Retinal pigment epithelial cell (primary cell): ENCODE measurements at regions not wholly inside any gene's neighbourhood (a gene's known extent, or its start where the extent isn't known, plus 50 kb on each side); places are given as distances from the start of the nearest gene placed in this dataset.

Experiments used
- DNase-seq: peaks from one replicate; pipeline ENCODE4 v3.0.0-alpha.2; 2010; ENCODE audit warnings: low read depth
- H3K4me3 ChIP-seq: 2 replicates; pipeline ENCODE4 v1.5.1; 2011; ENCODE audit warnings: mild to moderate bottlenecking, low read length, control low read depth, moderate library complexity
- TF ChIP-seq, protein P1 (sequence below): conservative IDR thresholded peaks from 2 replicates; pipeline ENCODE4 v1.5.1; 2011; ENCODE audit warnings: low read depth, low read length, control low read depth, inconsistent platforms

DNA sequence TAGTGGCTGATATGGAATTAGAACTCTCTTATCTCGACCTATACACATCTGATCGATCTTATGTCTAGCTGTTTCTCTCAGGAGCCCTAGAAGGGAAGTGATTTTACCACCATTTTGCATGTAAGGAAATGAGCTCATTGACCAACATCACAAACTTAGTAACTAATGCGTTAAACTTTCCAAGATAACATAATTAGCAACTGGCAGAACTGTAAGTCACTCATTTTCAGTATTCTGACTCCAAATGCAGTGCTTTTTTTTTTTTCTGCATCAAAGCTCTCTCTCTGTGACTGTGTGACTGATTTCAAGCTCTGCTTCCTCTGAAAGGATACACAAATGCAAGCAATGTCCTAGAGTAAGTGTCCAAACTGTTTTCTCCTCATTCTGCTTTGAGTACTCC is 68.1 kb upstream of the FBXL7 start:
- no peak for DNase-seq
- TF ChIP-seq, protein P1, sequence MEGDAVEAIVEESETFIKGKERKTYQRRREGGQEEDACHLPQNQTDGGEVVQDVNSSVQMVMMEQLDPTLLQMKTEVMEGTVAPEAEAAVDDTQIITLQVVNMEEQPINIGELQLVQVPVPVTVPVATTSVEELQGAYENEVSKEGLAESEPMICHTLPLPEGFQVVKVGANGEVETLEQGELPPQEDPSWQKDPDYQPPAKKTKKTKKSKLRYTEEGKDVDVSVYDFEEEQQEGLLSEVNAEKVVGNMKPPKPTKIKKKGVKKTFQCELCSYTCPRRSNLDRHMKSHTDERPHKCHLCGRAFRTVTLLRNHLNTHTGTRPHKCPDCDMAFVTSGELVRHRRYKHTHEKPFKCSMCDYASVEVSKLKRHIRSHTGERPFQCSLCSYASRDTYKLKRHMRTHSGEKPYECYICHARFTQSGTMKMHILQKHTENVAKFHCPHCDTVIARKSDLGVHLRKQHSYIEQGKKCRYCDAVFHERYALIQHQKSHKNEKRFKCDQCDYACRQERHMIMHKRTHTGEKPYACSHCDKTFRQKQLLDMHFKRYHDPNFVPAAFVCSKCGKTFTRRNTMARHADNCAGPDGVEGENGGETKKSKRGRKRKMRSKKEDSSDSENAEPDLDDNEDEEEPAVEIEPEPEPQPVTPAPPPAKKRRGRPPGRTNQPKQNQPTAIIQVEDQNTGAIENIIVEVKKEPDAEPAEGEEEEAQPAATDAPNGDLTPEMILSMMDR = no peak
- H3K4me3 ChIP-seq = no peak overlapping the region

DNA sequence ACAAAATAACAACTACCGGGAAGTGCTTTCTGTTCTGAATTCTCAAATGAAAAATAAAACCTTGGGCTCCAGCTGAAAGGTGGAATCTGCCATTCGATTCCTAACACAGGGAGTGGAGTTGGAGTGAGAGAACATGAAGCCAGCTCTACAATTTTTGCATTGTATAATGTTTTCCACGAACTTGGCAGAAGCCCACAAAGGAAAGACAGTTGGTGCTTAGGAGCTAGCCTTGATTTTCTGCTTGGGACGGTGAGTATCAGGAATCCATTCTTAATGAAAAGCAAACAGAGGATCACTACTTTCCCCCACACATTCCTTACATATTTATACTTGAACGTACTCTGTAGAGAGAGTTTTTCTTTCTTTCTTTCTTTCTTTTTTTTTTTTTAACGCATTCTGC is 74.2 kb upstream of the FBXL7 start:
- no peak for DNase-seq
- peak overlapping the region; percentile 7 for H3K4me3 ChIP-seq
- TF ChIP-seq, protein P1 = no peak

DNA sequence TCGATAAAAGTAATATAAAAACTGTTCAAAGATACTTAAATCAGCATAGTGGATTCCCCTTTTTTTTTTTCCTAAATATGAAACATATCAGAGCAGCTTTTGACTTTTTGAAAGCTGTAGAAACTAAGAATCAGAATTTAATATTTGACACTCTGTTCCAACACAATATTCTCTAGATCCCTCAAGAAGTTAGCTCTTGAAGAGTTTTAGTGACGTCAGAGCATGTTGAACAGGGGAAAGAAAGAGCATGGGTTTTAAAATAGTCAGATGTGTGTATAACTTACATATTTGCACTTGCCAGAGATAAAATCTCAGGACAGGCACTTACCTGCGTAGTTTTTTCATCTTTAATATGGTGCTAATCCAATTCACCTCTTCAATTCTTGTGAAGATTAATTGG is 75.2 kb upstream of the FBXL7 start:
- no peak for DNase-seq
- TF ChIP-seq, protein P1 = no peak

DNA sequence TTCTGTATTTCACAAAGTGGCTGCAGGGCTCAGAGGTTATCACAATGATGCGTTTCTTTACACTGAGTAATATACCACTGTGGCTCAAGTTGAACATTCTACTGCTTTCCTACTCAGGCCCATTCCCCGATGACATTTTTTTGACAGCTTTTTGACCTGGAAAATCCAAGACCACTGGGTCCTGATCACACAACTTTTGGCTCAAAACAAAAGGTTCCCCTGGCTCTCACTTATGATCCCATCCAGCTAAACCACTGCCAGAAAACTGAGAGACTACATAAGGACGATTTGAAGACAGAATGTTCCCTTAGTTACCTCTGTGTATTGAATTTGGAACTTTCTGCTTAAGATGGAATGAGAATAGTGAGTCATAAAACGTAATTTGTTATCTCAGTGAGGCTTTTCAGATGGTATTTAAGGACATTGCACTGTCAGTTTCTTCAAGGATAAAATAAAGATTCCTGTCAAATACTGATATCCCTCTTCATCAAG is 78.0 kb upstream of the FBXL7 start:
- H3K4me3 ChIP-seq = no peak overlapping the region
- TF ChIP-seq, protein P1 = no peak
- DNase-seq = no peak

More for the DNA sequence above, 75.2 kb upstream of the FBXL7 start:
- H3K4me3 ChIP-seq = no peak overlapping the region

DNA sequence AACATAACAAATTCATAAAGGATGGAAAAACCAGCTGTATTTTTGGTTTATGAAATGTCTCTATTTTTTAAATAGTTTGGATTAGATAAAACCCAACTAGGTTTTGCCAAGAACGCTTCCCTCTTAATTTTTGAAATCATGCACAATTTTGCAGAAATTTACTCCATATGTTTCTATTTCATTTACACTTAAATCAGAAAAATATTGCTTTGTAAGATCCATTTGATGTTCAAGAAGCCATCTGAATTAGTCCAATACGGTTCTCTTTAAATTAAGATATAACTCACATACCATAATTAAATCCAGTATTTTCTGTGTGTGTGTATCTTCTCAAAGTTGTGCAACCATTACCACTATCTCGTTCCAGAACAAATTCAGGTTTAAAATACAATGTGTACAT is 78.6 kb upstream of the FBXL7 start:
- DNase-seq = no peak
- no peak overlapping the region for H3K4me3 ChIP-seq
- TF ChIP-seq, protein P1 = no peak

DNA sequence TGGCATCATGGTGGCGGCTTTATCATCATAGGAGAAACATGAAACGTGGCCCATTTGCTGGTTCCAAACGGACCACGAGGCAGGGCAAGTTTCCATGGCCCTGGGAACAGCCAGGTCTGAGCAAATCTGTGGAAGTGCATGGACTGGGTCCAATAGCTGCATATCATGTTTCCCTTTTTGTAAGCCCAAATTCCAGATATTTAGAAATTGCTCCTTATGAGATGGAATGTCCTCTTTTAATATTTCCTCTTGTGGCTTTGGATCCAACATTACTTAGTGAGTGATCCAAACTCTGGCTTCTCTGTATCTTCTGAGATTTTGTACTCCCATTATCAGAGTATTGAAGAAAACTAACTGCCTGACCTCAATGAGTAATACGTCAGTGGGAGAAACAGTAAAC is 79.8 kb upstream of the FBXL7 start:
- no peak for DNase-seq
- H3K4me3 ChIP-seq = no peak overlapping the region
- TF ChIP-seq, protein P1 = no peak

DNA sequence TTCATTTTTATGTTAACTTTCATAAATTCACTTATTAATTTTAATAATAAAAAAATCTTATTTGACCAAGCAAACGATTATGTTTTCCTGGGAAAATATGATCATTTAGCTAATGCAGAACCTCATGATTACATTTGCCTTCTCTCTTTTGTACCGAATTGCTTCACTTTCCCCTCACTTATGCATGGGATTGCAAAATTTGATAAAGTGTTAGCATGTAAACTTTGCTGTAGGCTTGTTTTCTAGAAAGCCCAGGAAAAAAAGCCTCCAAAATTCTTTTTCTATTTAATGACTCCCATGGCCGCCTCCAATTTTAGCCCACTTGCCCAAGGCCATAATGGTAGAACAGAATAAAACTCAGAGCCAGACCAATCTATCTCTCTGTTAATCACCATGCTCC is 82.8 kb upstream of the FBXL7 start:
- TF ChIP-seq, protein P1 = no peak
- DNase-seq = no peak
- no peak overlapping the region for H3K4me3 ChIP-seq
